ENCODE measurements at regions not wholly inside any gene's neighbourhood (a gene's known extent, or its start where the extent isn't known, plus 50 kb on each side); places are given as distances from the start of the nearest gene placed in this dataset.
A peak's percentile ranks its signal among the peaks of the same experiment; 100 is the strongest.

- no peak for DNase-seq
Measured at GRCh38 chr13:29713839-29714238, 118.4 kb upstream of the SLC7A1 start.

- DNase-seq, result no peak
Measured at GRCh38 chr13:29711776-29712175, 116.3 kb upstream of the SLC7A1 start.

- no peak for DNase-seq
Measured at GRCh38 chr13:29710511-29710910, 115.0 kb upstream of the SLC7A1 start.

DNA sequence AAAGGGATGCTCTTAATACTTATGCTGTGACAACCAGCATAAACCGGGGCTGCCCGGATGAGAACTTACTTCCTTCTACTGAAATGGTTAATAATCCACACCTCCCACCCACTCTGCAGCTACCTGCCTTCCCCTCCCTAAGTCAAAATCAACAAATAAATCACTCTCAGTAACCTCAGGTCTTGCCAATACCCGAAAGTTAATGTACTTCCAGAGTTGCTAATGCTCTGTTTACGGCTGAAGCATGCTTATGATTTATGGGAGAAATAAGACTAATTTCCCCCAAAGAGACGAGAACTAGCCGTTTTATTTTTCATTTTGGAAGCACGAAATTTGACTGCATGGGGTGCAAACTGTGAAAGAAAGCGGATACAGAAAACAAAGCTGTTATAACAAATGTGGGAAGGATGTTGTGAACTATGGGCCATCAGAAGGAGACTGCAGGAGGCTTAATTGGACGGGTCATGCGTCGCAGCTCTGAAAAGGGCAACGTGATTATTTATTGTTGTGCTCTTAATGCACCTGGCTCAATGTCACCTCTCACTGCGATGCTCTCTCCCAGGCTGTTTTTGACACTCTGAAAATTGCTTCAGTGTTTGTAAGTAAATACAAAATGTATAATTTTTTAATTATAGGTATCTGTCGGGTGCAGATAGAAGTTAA lies 114.0 kb upstream of the SLC7A1 start:
- no peak for DNase-seq

DNA sequence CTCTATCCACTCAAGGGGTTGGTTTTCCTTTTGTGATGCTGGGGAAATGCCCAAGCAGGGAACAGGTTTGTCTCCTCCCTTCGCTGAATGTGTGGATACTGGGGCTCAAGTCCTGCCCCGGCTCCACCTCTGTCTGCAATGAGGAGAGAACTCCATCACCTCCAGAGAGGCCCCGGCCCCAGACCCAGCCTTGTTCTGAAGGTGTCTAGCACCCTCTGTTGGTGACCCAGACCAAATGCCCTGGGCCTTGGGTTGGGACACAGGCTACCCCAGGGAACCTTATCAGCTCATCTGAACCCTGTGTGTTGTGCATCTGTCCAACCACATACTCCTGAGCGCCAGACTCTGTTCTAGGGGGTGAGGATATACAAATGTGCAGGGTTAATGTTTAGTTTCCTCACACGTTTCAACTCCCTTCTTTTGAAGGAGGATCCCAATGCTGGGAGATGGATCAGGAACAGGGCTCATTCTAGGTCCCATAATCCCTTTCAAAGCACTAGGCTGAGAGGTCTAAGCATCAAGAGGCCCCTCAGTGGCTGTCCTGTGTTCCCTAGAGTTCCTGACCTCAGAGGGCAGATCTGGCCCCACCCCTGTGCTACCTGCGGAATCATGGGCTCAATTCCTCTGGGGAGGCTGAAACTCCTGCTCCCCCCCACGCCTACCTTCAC lies 112.5 kb upstream of the SLC7A1 start:
- no peak for DNase-seq

GRCh38 chr13:29706923-29707322 lies 111.4 kb upstream of the SLC7A1 start:
- DNase-seq, result no peak

DNA sequence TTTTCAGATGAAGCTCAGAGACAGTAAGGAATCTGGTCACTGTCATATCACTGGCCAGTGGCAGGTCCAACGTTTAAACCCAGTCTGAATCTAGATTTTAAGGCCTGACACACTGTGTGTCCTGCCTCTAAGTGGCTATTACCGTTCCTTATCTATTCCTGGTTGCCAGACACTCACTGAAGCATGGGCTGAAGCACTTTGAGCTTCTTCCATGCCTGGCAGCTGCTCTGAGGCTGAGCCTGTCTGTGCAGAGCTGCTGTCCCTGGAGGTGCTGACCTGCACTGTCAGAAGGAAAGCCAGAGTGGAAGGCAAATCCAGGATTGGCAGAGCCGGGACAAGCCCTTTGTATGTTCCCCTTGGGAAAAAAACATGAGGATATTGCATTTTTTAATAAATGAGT lies 109.2 kb upstream of the SLC7A1 start:
- no peak for DNase-seq

DNA sequence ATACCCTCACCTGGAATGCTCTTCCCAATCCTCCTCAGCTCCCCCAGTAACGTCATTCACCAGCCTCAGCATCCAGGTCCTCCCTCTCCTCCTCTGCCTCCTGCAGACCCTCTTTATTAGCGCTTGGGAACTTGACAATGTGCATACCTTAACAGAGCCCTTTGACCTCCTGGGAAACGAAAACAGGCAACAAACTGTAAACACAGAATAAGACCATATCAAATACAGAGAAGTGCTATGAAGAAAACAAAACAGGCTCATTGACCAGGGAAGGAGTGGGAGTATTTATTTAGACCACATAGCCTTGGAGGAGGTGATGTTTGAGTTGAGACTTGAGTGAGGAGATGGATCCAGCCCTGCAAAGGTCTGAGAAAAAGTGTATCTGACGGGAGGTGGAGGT lies 107.9 kb upstream of the SLC7A1 start:
- no peak for DNase-seq

GRCh38 chr13:29702912-29703351 lies 107.4 kb upstream of the SLC7A1 start:
- DNase-seq, result no peak

- no peak for DNase-seq
Measured at GRCh38 chr13:29698106-29698505, 102.6 kb upstream of the SLC7A1 start.

GRCh38 chr13:29696606-29697005 lies 101.1 kb upstream of the SLC7A1 start:
- no peak for DNase-seq

GRCh38 chr13:29693275-29693945 lies 97.9 kb upstream of the SLC7A1 start:
- no peak for DNase-seq

DNA sequence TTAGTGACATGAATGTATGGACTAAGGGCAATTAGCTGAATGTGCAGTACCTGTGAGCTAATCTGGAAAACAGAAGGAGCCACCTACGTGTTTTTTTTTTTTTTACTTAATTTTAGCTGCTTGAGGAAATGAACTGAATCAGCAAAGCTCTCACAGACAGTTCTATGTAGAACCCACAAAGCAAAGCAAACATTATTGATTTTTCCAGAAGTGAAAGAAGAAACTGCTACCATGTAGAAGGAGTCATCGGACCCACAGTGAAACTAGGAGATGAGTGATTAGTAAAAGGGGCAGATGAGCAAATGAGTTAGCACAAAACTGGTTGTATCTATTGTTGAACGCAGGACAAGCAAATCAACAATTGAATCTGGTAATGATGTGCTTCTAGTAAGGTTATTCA lies 94.1 kb upstream of the SLC7A1 start:
- DNase-seq, result no peak

DNA sequence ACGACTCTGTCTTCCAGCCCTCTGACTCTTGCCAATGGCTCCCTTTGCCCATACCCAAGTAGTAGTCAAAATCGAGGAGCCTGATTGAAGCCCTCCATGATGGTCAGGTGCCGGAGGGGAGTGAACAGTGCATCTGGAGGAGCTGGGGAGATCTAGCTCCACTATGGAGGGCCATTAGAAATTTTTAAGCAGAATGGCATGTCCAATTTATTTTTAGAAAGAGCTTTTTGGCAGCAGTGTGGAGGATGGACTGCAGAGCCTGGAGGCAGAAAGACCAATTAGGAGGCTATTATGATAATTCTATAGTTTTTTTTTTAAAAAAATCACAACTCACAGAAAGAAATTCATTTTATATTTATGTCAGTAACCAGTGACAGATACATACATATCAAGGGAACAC lies 92.7 kb upstream of the SLC7A1 start:
- DNase-seq, result no peak

DNA sequence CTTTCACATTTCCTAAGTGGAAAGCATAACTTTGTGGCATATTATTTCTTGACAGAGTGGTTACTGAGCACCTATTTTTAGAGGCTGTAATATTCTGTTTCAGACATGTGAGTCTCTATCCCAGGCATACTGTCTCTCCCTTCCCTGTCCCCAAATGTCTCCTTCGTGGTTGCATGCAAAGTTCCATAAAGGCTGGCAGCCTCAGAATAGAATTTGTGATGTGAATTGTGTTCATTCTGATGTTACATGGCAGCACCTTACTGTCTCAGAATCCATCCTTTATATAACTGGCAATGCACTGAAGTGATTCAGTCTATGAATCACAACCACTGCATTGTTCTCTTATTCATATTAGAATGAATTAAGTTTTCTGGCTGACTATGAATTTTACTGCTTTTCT lies 89.0 kb upstream of the SLC7A1 start:
- DNase-seq, result no peak

GRCh38 chr13:29683041-29683440 lies 87.6 kb upstream of the SLC7A1 start:
- no peak for DNase-seq

GRCh38 chr13:29681864-29682263 lies 86.4 kb upstream of the SLC7A1 start:
- DNase-seq, result no peak

DNA sequence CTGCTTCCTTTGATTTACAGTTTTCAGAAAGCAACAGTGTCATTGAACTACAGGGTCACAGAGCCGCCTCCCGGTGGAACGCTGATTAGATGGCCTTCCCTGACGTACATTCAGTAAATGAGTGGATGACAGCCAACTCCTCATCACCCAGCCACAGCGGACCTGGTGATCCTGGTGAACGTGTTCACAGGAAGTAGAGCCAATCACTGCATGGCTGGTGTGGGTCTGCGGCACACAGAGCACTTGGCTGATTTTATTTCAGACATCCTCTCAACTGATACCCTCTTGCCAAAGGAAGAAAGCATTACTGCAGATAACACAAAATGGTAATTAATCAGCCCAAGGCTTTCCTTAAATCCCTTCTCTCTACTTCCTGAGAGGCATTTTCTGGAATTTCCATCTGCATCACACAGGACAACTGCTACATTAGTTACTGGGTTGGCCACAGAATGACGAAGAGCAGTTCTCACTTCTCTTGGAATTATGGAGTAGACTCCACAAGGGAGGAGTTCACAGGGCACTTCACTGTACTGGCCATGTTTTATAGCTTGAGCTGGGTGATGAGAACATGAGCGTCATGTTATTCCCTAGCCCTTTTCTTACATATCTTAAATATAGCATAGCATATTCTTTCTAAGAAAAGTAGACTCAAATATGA lies 84.0 kb upstream of the SLC7A1 start:
- peak; percentile 1 for DNase-seq

GRCh38 chr13:29677627-29678026 lies 82.1 kb upstream of the SLC7A1 start:
- DNase-seq, result no peak

GRCh38 chr13:29676941-29677452 lies 81.5 kb upstream of the SLC7A1 start:
- DNase-seq, result no peak

- DNase-seq, result no peak
Measured at GRCh38 chr13:29676535-29676934, 81.0 kb upstream of the SLC7A1 start.

DNA sequence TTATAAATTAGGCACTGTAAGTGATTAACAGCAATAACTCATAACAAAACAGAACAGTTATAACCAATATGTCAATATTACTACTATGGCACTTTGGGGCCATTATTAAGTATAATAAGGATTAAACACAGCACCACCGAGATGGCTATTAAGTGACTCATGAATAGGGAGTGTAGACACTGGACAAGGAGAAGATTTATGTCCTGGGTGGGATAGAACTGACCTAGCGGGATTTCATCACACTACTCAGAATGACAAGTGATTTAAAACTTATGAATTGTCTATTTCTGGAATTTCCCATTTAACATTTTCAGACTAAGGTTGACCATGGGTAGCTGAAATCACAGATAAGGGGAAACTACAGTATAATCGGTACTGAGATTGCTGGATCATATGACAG lies 79.0 kb upstream of the SLC7A1 start:
- DNase-seq, result no peak

- no peak for DNase-seq
Measured at GRCh38 chr13:29664591-29664990, 69.1 kb upstream of the SLC7A1 start.

All from NCI-H1092 (cell line).